Dedifferentiated amniotic fluid mesenchymal stem cell (primary cell): ENCODE measurements at regions not wholly inside any gene's neighbourhood (a gene's known extent, or its start where the extent isn't known, plus 50 kb on each side); places are given as distances from the start of the nearest gene placed in this dataset.
"Not testable (repeated sequence)": the region's sequence is repeated elsewhere in the genome, so short reads cannot be mapped to it uniquely, and the experiment has no call there.

ENCODE experiments used
- DNase-seq: peaks from one replicate; pipeline ENCODE4 v3.0.0-alpha.2; 2016; ENCODE audit errors: extremely low spot score

- no peak for DNase-seq
These were observed 163.2 kb upstream of the KLF7 start for GRCh38 chr2:207328944-207329386.

- peak; percentile 92 for DNase-seq
These were observed 165.2 kb upstream of the KLF7 start for GRCh38 chr2:207330912-207331311.

- DNase-seq: no peak
These were observed 165.9 kb upstream of the KLF7 start for GRCh38 chr2:207331674-207332073.

- no peak for DNase-seq
These were observed 166.9 kb upstream of the KLF7 start for GRCh38 chr2:207332480-207333212.

GRCh38 chr2:207333599-207334300, 168.0 kb upstream of the KLF7 start:
- no peak for DNase-seq

GRCh38 chr2:207334301-207334623, 168.5 kb upstream of the KLF7 start:
- DNase-seq: no peak

GRCh38 chr2:207334624-207335371, 169.1 kb upstream of the KLF7 start:
- peak; percentile 88 for DNase-seq

- DNase-seq: no peak
These were observed 171.8 kb upstream of the KLF7 start for GRCh38 chr2:207337234-207338219.

- no peak for DNase-seq
These were observed 172.5 kb upstream of the KLF7 start for GRCh38 chr2:207338220-207338607.

- DNase-seq: no peak
These were observed 172.9 kb upstream of the KLF7 start for GRCh38 chr2:207338610-207339009.

GRCh38 chr2:207341112-207341750, 175.5 kb upstream of the KLF7 start:
- no peak for DNase-seq

- no peak for DNase-seq
These were observed 176.1 kb upstream of the KLF7 start for GRCh38 chr2:207341804-207342203.

GRCh38 chr2:207344596-207345394, 179.0 kb upstream of the KLF7 start:
- not testable (repeated sequence) for DNase-seq

GRCh38 chr2:207351171-207351570, 178.6 kb upstream of the CREB1 start:
- no peak for DNase-seq

GRCh38 chr2:207352978-207353671, 176.6 kb upstream of the CREB1 start:
- DNase-seq: no peak

GRCh38 chr2:207353836-207354235, 175.9 kb upstream of the CREB1 start:
- DNase-seq: no peak

- no peak for DNase-seq
These were observed 175.3 kb upstream of the CREB1 start for GRCh38 chr2:207354462-207354861.

- no peak for DNase-seq
These were observed 173.2 kb upstream of the CREB1 start for GRCh38 chr2:207356567-207356966.

GRCh38 chr2:207357216-207357615, 172.5 kb upstream of the CREB1 start:
- no peak for DNase-seq

- DNase-seq: no peak
These were observed 167.0 kb upstream of the CREB1 start for GRCh38 chr2:207362716-207363115.
